ENCODE measurements at regions not wholly inside any gene's neighbourhood (a gene's known extent, or its start where the extent isn't known, plus 50 kb on each side); places are given as distances from the start of the nearest gene placed in this dataset.

DNA sequence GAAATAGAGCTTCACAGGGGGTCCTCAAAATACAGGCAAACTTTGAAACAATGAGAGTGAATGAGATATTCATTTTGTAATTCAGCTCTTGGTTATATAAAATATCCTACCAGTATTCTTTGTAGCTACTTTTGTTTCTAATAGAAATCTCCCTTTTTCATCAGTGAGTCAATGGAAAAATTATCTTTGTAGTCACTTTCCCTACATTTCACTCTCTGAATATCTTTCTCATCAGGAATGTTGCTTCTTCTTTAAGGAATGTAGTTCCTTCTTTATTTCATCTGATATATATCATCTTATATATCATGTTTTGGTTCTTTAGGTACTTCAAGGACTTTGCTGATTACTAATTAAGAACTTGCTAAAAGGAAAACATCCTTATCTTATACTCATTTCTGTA is 280.3 kb upstream of the NUDT12 start:
- in situ Hi-C loops (cut with MboI; ENCODE audit: low sequenced_read_pairs) = no loop called here

More for the DNA sequence above, 280.3 kb upstream of the NUDT12 start:
- Histone ChIP-seq H2AFZ (replicated peaks; ENCODE audit: low read length, poor library complexity) (no peak overlapping the region), H2AK5ac (ENCODE audit: low read depth, low read length) (no peak overlapping the region), H3K18ac (ENCODE audit: low read depth, low read length) (no peak overlapping the region), H4K8ac (ENCODE audit: low read depth in 2 of 2, low read length in 2 of 2) (no peak overlapping the region), H2BK15ac (ENCODE audit: low read depth, low read length) (no peak overlapping the region), H4K5ac (ENCODE audit: low read depth, low read length) (no peak overlapping the region), H3K23ac (ENCODE audit: low read depth, low read length) (no peak overlapping the region), H3K79me1 (ENCODE audit: low read depth in 1 of 2, low read length in 2 of 2) (no peaks in the 10 kb centered on the region), H3K9me3 (ENCODE audit: control insufficient read depth, insufficient read depth, low read length) (no peaks in the 10 kb centered on the region), H3K27ac (ENCODE audit: insufficient read depth, low read length) (no peak overlapping the region), H3K9ac (ENCODE audit: low read depth, low read length) (no peak overlapping the region), H3K4ac (ENCODE audit: low read depth, low read length) (no peak overlapping the region), H4K20me1 (ENCODE audit: insufficient read depth, low read length) (no peaks in the 10 kb centered on the region), H4K91ac (ENCODE audit: insufficient read depth, low read depth, low read length) (no peak overlapping the region), H3K9me1 (ENCODE audit: insufficient read depth, low read length) (no peaks in the 10 kb centered on the region), H3K27me3 (ENCODE audit: control insufficient read depth, insufficient read depth, low read length) (no peaks in the 10 kb centered on the region), H3K4me3 (ENCODE audit: insufficient read depth, low read depth, low read length) (no peak overlapping the region), H3K4me2 (ENCODE audit: low read depth, low read length) (no peak overlapping the region), H2AK9ac (replicated peaks; ENCODE audit: low read depth, low read length, poor library complexity) (no peak overlapping the region), H2BK20ac (ENCODE audit: low read depth, low read length) (no peak overlapping the region), H3K4me1 (ENCODE audit: control insufficient read depth, insufficient read depth, low read length) (no peaks in the 10 kb centered on the region), H2BK5ac (ENCODE audit: low read depth, low read length, poor library complexity, severe bottlenecking) (no peak overlapping the region), H3K36me3 (ENCODE audit: control insufficient read depth, insufficient read depth, low read length) (no peaks in the 10 kb centered on the region), H3K56ac (ENCODE audit: extremely low read depth, insufficient read depth, low read length) (no peak overlapping the region), H2BK120ac (ENCODE audit: low read depth, low read length) (no peak overlapping the region), H3K14ac (replicated peaks; ENCODE audit: low read depth, low read length) (no peak overlapping the region)
- POLR2A ChIA-PET (ENCODE audit: unreplicated experiment) = no interaction called here
- TF ChIP-seq CHD1 (IDR thresholded peaks at IDR 0.05; ENCODE audit: low read depth, low read length) = no peak
- TF ChIP-seq, protein P1, sequence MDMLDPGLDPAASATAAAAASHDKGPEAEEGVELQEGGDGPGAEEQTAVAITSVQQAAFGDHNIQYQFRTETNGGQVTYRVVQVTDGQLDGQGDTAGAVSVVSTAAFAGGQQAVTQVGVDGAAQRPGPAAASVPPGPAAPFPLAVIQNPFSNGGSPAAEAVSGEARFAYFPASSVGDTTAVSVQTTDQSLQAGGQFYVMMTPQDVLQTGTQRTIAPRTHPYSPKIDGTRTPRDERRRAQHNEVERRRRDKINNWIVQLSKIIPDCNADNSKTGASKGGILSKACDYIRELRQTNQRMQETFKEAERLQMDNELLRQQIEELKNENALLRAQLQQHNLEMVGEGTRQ (IDR thresholded peaks at IDR 0.05; ENCODE audit: low read depth, low read length) = no peak
- TF ChIP-seq SMC3 (IDR thresholded peaks at IDR 0.05; ENCODE audit: low read depth, low read length) = no peak
- no peak for TF ChIP-seq CEBPB (IDR thresholded peaks at IDR 0.05; ENCODE audit: low read depth, low read length)
- no peak for TF ChIP-seq RCOR1 (IDR thresholded peaks at IDR 0.05; ENCODE audit: insufficient replicate concordance, low read length)
- no peak for TF ChIP-seq NFE2L2 (IDR thresholded peaks at IDR 0.05; ENCODE audit: low read depth, low read length)
- no peak for TF ChIP-seq RFX5 (IDR thresholded peaks at IDR 0.05; ENCODE audit: low read depth, low read length)
- no peak for TF ChIP-seq POLR2A (IDR thresholded peaks at IDR 0.05; ENCODE audit: low read depth, low read length)
- no peak for TF ChIP-seq FOS (IDR thresholded peaks at IDR 0.05; ENCODE audit: low read depth, low read length)
- intact Hi-C loops (cut with micrococcal nuclease) = no loop called here
- BruUV-seq (replicated peaks) = no TSS peak
- ATAC-seq (ENCODE audit: low read depth) = no peak
- dilution Hi-C loops (cut with HindIII; ENCODE audit: low sequenced_read_pairs, unreplicated experiment) = no loop called here
- CTCF ChIA-PET = no interaction called here
- DNase-seq = no peak

All from IMR-90 (cell line).